22Rv1 (cell line): ENCODE measurements at regions not wholly inside any gene's neighbourhood (a gene's known extent, or its start where the extent isn't known, plus 50 kb on each side); places are given as distances from the start of the nearest gene placed in this dataset.

ENCODE experiments used
- ZFX ChIP-seq: fragments of 450-650 bp; IDR thresholded peaks from 2 replicates; pipeline ENCODE4 v1.6.1; 2017; ENCODE audit warnings: antibody characterized with exemption, borderline replicate concordance
- TF ChIP-seq, protein P1 (sequence below): fragments of 450-650 bp; IDR thresholded peaks from 2 replicates; pipeline ENCODE4 v1.5.1; 2017; ENCODE audit warnings: mild to moderate bottlenecking

- TF ChIP-seq, protein P1, sequence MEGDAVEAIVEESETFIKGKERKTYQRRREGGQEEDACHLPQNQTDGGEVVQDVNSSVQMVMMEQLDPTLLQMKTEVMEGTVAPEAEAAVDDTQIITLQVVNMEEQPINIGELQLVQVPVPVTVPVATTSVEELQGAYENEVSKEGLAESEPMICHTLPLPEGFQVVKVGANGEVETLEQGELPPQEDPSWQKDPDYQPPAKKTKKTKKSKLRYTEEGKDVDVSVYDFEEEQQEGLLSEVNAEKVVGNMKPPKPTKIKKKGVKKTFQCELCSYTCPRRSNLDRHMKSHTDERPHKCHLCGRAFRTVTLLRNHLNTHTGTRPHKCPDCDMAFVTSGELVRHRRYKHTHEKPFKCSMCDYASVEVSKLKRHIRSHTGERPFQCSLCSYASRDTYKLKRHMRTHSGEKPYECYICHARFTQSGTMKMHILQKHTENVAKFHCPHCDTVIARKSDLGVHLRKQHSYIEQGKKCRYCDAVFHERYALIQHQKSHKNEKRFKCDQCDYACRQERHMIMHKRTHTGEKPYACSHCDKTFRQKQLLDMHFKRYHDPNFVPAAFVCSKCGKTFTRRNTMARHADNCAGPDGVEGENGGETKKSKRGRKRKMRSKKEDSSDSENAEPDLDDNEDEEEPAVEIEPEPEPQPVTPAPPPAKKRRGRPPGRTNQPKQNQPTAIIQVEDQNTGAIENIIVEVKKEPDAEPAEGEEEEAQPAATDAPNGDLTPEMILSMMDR = no peak
- no peak for TF ChIP-seq ZFX
Measured at GRCh38 chr2:129866391-129866790, 113.1 kb upstream of the RAB6C start.
